HEK293T (cell line): ENCODE measurements at regions not wholly inside any gene's neighbourhood (a gene's known extent, or its start where the extent isn't known, plus 50 kb on each side); places are given as distances from the start of the nearest gene placed in this dataset.

Source experiments
- BHLHE40 ChIP-seq: fragments of 450-650 bp; IDR thresholded peaks from 2 replicates; pipeline ENCODE4 v1.6.1; 2016; ENCODE audit warnings: mild to moderate bottlenecking, moderate library complexity, borderline replicate concordance
- FOXK2 ChIP-seq: fragments of 450-650 bp; IDR thresholded peaks from 2 replicates; pipeline ENCODE4 v1.6.1; 2016; ENCODE audit warnings: mild to moderate bottlenecking
- FOXM1 ChIP-seq: fragments of 450-650 bp; IDR thresholded peaks from 2 replicates; pipeline ENCODE4 v1.6.1; 2017; ENCODE audit warnings: mild to moderate bottlenecking, borderline replicate concordance
- HDGF ChIP-seq: fragments of 450-650 bp; IDR thresholded peaks from 2 replicates; pipeline ENCODE4 v1.6.1; 2017; ENCODE audit warnings: antibody characterized with exemption, borderline replicate concordance
- LEF1 ChIP-seq: fragments of 450-650 bp; IDR thresholded peaks from 2 replicates; pipeline ENCODE4 v1.6.1; 2017; ENCODE audit warnings: mild to moderate bottlenecking, borderline replicate concordance
- NFRKB ChIP-seq: fragments of 450-650 bp; IDR thresholded peaks from 2 replicates; pipeline ENCODE4 v1.6.1; 2016; ENCODE audit warnings: mild to moderate bottlenecking, moderate library complexity
- SP1 ChIP-seq: fragments of 450-650 bp; IDR thresholded peaks from 2 replicates; pipeline ENCODE4 v1.6.1; 2017
- SUZ12 ChIP-seq: fragments of 450-650 bp; IDR thresholded peaks from 2 replicates; pipeline ENCODE4 v1.6.1; 2016; ENCODE audit warnings: mild to moderate bottlenecking

- no peak for TF ChIP-seq BHLHE40
- TF ChIP-seq SUZ12 = no peak
- no peak for TF ChIP-seq FOXM1
- no peak for TF ChIP-seq LEF1
- TF ChIP-seq NFRKB = no peak
- no peak for TF ChIP-seq FOXK2
- TF ChIP-seq SP1 = no peak
- TF ChIP-seq HDGF = no peak
Measured at GRCh38 chrX:137166591-137166990, 132.8 kb upstream of the GPR101 start.
